ENCODE measurements at regions not wholly inside any gene's neighbourhood (a gene's known extent, or its start where the extent isn't known, plus 50 kb on each side); places are given as distances from the start of the nearest gene placed in this dataset.

DNA sequence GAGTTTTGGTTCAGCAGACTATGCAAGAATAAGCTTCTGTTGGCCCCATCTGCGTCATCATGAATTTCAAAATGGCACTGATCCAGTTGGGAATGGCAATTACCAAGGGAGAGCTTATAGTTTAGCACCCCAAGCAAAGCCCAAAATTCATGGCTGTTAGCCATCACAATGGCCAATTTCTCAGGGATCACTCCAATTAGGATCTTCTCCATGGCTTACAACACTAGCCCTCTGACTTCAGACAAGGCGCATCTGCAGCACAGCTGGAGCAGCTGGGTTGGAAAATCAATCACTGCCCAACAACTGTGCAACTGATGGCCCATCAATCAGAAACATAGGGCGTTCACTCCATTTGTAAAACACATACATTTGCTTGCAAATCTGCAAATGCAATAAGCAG is 273.6 kb downstream of the SRBD1 start:
- DNase-seq (ENCODE audit: low read depth, low spot score) = no peak

GRCh38 chr2:45334205-45334604 is 276.9 kb downstream of the SRBD1 start:
- DNase-seq (ENCODE audit: low read depth, low spot score) = no peak

- no peak for DNase-seq (ENCODE audit: low read depth, low spot score)
These were observed 278.5 kb downstream of the SRBD1 start for GRCh38 chr2:45332567-45332966.

DNA sequence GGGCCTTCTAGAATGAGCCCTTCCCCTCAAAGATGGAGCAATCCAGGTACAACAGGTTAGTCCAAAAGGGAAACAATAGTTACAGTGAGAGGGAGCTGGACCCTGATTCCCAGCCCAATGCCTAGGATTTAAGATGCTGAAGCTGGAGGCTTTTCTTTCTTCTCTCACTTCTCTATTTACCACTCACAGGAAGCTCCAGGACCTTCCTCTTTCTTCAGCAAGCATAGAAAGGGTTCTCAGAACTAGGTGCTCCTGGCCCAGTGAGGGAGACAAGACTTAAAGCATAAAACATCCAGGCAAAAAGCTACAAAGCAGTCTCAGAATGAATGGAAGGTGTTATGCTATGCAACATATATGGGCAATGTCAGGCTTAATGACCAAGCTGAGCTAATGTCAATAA is 279.0 kb downstream of the SRBD1 start:
- DNase-seq (ENCODE audit: low read depth, low spot score) = no peak

DNA sequence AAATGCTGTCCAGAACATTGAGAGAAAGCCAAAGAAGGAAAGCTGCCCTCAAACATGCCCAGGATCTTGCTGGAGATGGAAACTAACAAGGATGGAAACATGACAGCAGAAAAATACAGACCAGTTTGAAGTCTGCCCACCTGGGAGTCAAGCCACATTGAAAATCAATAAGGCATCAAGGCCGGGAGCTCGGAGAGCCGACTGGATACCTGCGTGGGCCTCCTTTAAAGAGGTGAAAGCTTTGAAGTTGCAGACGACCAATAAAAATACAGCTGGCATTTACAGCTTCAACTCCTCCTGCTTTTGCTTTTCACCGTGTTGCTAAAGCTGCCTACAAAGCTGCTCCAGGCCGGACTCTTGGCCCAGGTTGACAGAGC is 279.7 kb downstream of the SRBD1 start:
- no peak for DNase-seq (ENCODE audit: low read depth, low spot score)

GRCh38 chr2:45330637-45331409 is 280.2 kb downstream of the SRBD1 start:
- DNase-seq (ENCODE audit: low read depth, low spot score) = no peak

- DNase-seq (ENCODE audit: low read depth, low spot score) = no peak
These were observed 281.0 kb downstream of the SRBD1 start for GRCh38 chr2:45330108-45330507.

GRCh38 chr2:45329045-45329677 is 281.9 kb downstream of the SRBD1 start:
- peak; percentile 7 for DNase-seq (ENCODE audit: low read depth, low spot score)

GRCh38 chr2:45328264-45328870 is 282.7 kb downstream of the SRBD1 start:
- no peak for DNase-seq (ENCODE audit: low read depth, low spot score)

GRCh38 chr2:45323344-45323743 is 287.7 kb downstream of the SRBD1 start:
- DNase-seq (ENCODE audit: low read depth, low spot score) = no peak

GRCh38 chr2:45320956-45321355 is 290.1 kb downstream of the SRBD1 start:
- no peak for DNase-seq (ENCODE audit: low read depth, low spot score)

DNA sequence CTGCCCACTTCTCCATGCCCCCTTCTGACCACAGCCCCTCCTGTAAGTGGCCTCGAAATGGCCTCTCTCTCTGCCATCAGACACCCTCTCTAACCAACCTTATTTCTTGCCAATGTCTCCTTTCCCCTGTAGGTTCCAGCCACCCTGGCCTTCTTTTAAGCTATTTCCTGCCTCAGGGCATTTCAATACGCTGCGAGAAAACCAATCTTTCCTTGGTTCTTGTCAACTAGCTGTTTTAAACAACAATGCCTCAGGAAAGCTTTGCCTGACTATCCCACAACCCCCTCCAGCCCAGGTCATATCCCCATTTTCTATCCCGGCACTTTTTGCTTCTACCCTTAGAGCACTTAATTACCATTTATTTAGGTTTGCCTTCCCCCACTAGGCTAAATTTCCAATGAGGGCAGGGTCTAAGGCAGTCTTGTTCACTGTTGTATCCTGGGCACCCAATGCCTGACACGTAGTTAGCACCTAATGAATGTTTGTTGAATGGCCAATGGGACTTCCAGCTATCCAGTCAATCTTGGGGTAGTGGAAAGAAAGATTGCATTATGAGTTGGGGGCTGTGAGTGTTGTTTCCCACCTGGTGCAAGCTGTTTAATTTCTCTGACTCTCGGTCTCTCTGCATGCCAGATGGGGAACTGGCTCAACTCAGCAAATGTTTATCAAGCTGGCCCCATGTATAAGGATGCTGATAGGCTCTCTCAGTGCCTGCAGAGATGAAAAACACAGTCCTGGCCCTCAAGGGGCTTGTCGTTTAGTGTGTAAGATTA is 291.2 kb downstream of the SRBD1 start:
- DNase-seq (ENCODE audit: low read depth, low spot score) = no peak

DNA sequence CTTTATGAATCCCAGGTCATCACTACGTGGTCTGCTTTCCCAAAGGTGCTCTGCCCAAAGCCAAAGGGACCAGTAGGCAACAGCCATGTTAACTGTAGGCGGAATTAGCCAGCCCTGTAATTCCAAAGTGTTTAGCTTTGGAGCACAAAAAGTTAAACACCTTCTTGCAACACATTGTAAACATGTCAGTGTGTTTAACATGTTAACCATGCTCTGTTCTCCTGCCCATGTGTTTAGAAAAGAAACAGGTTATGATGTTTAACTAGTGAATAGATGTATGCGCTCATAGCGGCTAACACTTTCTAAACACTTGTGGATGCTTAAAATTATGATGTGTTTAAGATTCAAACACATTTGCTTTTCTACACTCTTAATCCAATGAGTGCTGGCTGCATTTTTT is 292.4 kb downstream of the SRBD1 start:
- DNase-seq (ENCODE audit: low read depth, low spot score) = no peak

- no peak for DNase-seq (ENCODE audit: low read depth, low spot score)
These were observed 294.3 kb downstream of the SRBD1 start for GRCh38 chr2:45316576-45317338.

DNA sequence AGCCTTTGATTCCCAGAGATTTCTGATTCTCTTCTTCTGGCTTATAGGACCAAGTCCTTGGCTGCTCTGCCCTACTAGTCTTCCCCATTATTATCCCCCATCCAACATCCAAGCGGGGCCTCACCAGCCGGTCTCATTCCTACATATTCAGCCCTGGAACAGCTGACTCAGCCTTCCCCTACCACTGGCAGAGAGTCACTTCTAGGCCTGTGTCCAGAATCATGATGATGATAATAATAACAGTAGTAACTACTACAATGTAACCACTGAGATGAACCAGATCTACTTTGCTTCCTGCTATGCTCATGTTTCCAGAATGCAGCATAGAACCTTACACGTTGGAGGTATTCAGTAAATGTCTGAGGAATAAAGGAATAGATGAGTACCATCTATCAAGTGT is 295.2 kb downstream of the SRBD1 start:
- no peak for DNase-seq (ENCODE audit: low read depth, low spot score)

DNA sequence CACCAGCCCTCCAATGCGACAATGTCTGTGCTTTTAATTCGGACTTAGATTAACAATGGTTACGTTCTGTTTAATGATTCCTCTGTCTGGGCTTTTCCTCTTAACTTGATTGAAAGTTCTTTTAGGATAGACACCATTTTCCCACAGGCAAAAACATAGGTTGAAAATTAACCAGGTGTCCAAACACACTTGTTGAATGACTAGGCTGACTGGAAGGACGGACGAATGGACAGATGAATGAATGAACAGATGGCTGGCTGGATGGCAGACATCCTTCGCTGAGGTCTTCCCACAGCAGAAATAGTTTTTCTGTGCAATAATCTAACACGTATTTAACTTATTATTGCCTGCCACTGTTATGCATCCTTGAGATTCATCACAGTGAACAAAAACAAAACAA is 298.8 kb downstream of the SRBD1 start:
- no peak for DNase-seq (ENCODE audit: low read depth, low spot score)

- DNase-seq (ENCODE audit: low read depth, low spot score) = no peak
These were observed 299.5 kb downstream of the SRBD1 start for GRCh38 chr2:45311559-45311958.

GRCh38 chr2:45307147-45307546 is 297.9 kb upstream of the SIX2 start:
- no peak for DNase-seq (ENCODE audit: low read depth, low spot score)

GRCh38 chr2:45305599-45305998 is 296.3 kb upstream of the SIX2 start:
- DNase-seq (ENCODE audit: low read depth, low spot score) = no peak

DNA sequence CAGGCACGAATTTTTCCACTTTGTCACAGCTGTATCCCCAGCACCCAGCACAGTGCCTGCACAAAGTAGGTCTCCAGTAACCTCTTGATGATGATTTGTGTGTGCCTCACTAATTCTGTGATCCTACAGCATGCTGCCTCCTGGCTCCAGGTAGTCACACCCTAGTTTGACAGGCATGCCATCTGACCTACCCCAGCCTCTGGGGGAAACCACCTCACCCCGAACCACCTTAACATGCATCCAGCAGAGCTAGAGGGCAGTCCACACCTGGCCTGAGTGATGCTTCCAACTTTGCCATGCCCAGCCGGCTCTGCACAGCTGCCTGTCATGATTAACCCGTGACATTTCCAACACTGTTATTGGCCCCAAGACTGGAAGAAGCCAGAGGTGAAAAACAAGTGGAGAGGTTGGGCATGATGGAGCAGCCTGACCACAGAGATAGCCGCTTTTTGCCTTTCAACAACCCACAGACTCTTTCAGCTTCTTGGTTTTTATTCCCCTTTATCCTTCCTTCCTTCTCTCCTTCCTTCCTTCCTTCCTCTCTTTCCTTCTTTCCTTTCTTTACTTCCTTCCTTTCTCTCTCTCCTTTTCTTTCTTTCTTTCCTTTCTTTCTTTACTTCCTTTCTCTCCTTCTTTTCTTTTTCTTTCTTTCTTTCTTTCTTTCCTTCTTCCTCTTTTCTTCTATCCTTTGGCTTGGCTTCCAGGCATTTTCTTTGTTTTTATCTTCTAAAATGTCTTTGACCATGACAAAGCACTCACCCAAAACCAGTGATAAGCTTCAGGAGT is 294.4 kb upstream of the SIX2 start:
- DNase-seq (ENCODE audit: low read depth, low spot score) = no peak
